Bronchial epithelial cell (primary cell): ENCODE measurements at regions not wholly inside any gene's neighbourhood (a gene's known extent, or its start where the extent isn't known, plus 50 kb on each side); places are given as distances from the start of the nearest gene placed in this dataset.

Experiments used
- DNase-seq: peaks from one replicate; pipeline ENCODE4 v3.0.0-alpha.2; 2010; ENCODE audit warnings: low read depth
- FAIRE-seq: peaks from 2 replicates; lab custom pipeline; 2011; peaks lifted over from hg19 to GRCh38; lab: Jason Lieb, UNC
- H3K27me3 ChIP-seq: 2 replicates; pipeline ENCODE4 v1.5.1; 2011; ENCODE audit warnings: low read length; ENCODE audit not compliant: control insufficient read depth, insufficient read depth
- H3K36me3 ChIP-seq: 2 replicates; pipeline ENCODE4 v1.5.1; 2011; ENCODE audit warnings: low read length; ENCODE audit not compliant: control insufficient read depth, insufficient read depth
- H3K4me3 ChIP-seq: 2 replicates; pipeline ENCODE4 v1.5.1; 2011; ENCODE audit warnings: mild to moderate bottlenecking, low read depth, low read length, control low read depth
- CTCF ChIP-seq: IDR thresholded peaks from 2 replicates; pipeline ENCODE4 v1.5.1; 2011; ENCODE audit warnings: mild to moderate bottlenecking, moderate library complexity, low read length, control low read depth, inconsistent platforms; ENCODE audit not compliant: insufficient read depth, severe bottlenecking

GRCh38 chr2:59790186-59791003 is 763.1 kb downstream of the BCL11A start:
- Histone ChIP-seq H3K27me3 (no peaks in the 10 kb centered on the region), H3K4me3 (no peak overlapping the region), H3K36me3 (no peaks in the 10 kb centered on the region)
- peak; percentile 55 for FAIRE-seq
- no peak for DNase-seq
- TF ChIP-seq CTCF, result no peak

GRCh38 chr2:59789523-59789922 is 763.9 kb downstream of the BCL11A start:
- Histone ChIP-seq H3K27me3 (no peaks in the 10 kb centered on the region), H3K36me3 (no peaks in the 10 kb centered on the region), H3K4me3 (no peak overlapping the region)
- TF ChIP-seq CTCF, result no peak
- no peak for FAIRE-seq
- DNase-seq, result no peak

- TF ChIP-seq CTCF, result no peak
- FAIRE-seq (no peak), DNase-seq (peak; percentile 72)
- Histone ChIP-seq H3K4me3 (no peak overlapping the region), H3K27me3 (no peaks in the 10 kb centered on the region), H3K36me3 (no peaks in the 10 kb centered on the region)
These were observed 766.4 kb downstream of the BCL11A start for GRCh38 chr2:59787095-59787494.

GRCh38 chr2:59786684-59787083 is 766.8 kb downstream of the BCL11A start:
- Histone ChIP-seq H3K4me3 (no peak overlapping the region), H3K36me3 (no peaks in the 10 kb centered on the region), H3K27me3 (no peaks in the 10 kb centered on the region)
- TF ChIP-seq CTCF, result no peak
- DNase-seq (peak; percentile 16), FAIRE-seq (peak; percentile 43)

- H3K27me3 ChIP-seq, result no peaks in the 10 kb centered on the region
- H3K4me3 ChIP-seq, result no peak overlapping the region
- no peak for TF ChIP-seq CTCF
- no peak for FAIRE-seq
- H3K36me3 ChIP-seq, result no peaks in the 10 kb centered on the region
- no peak for DNase-seq
These were observed 773.9 kb downstream of the BCL11A start for GRCh38 chr2:59779571-59779970.
